Stimulated activated naive CD8-positive, alpha-beta T cell treated with anti-CD3 and anti-CD28 coated beads, Interleukin-15, Interleukin-2, amounts not matched to agents 100 U/mL and 50 U/mL, for 24 hours (primary cell): ENCODE measurements at regions not wholly inside any gene's neighbourhood (a gene's known extent, or its start where the extent isn't known, plus 50 kb on each side); places are given as distances from the start of the nearest gene placed in this dataset.
A peak's percentile ranks its signal among the peaks of the same experiment; 100 is the strongest.

Experiments used
- ATAC-seq: fragments of 150-1000 bp; cut with Tn5 transposase; one replicate; pipeline ENCODE4 v1.10.0; 2021
- DNase-seq: peaks from one replicate; pipeline ENCODE4 v3.0.0; 2021

- DNase-seq = no peak
- ATAC-seq = no peak
Measured at GRCh38 chr1:83673312-83673711, 325.6 kb downstream of the TTLL7 start.

GRCh38 chr1:83671586-83671985 is 327.3 kb downstream of the TTLL7 start:
- ATAC-seq (no peak), DNase-seq (no peak)

GRCh38 chr1:83670909-83671565 is 327.9 kb downstream of the TTLL7 start:
- DNase-seq (no peak), ATAC-seq (peak; percentile 55)

- no peak for DNase-seq
- ATAC-seq = no peak
Measured at GRCh38 chr1:83641796-83642443, 357.0 kb downstream of the TTLL7 start.

- DNase-seq (no peak), ATAC-seq (no peak)
Measured at GRCh38 chr1:83641206-83641658, 357.7 kb downstream of the TTLL7 start.

- no peak for DNase-seq
- no peak for ATAC-seq
Measured at GRCh38 chr1:83639785-83640184, 359.1 kb downstream of the TTLL7 start.

- DNase-seq (no peak), ATAC-seq (no peak)
Measured at GRCh38 chr1:83637586-83637985, 361.3 kb downstream of the TTLL7 start.

- no peak for ATAC-seq
- DNase-seq = no peak
Measured at GRCh38 chr1:83637009-83637408, 361.9 kb downstream of the TTLL7 start.

- peak; percentile 18 for DNase-seq
- ATAC-seq = peak; percentile 98
Measured at GRCh38 chr1:83632906-83633305, 366.0 kb downstream of the TTLL7 start.

- ATAC-seq (no peak), DNase-seq (no peak)
Measured at GRCh38 chr1:83631851-83632250, 367.1 kb downstream of the TTLL7 start.

- ATAC-seq = no peak
- DNase-seq = no peak
Measured at GRCh38 chr1:83627045-83627444, 371.9 kb downstream of the TTLL7 start.

- DNase-seq (no peak), ATAC-seq (no peak)
Measured at GRCh38 chr1:83626603-83627002, 372.3 kb downstream of the TTLL7 start.

- ATAC-seq (no peak), DNase-seq (no peak)
Measured at GRCh38 chr1:83625646-83626045, 373.3 kb downstream of the TTLL7 start.

- no peak for ATAC-seq
Measured at GRCh38 chr1:83620016-83620415, 378.9 kb downstream of the TTLL7 start.

GRCh38 chr1:83619170-83619896 is 379.6 kb downstream of the TTLL7 start:
- ATAC-seq = no peak
- no peak for DNase-seq

More at GRCh38 chr1:83620016-83620415, 378.9 kb downstream of the TTLL7 start:
- DNase-seq = no peak

GRCh38 chr1:83617883-83618282 is 381.0 kb downstream of the TTLL7 start:
- no peak for ATAC-seq
- no peak for DNase-seq

GRCh38 chr1:83615370-83615769 is 383.6 kb downstream of the TTLL7 start:
- ATAC-seq = no peak

GRCh38 chr1:83606416-83606955 is 392.4 kb downstream of the TTLL7 start:
- ATAC-seq (no peak), DNase-seq (no peak)

More at GRCh38 chr1:83615370-83615769, 383.6 kb downstream of the TTLL7 start:
- no peak for DNase-seq

GRCh38 chr1:83596331-83596730 is 402.6 kb downstream of the TTLL7 start:
- no peak for DNase-seq
- ATAC-seq = no peak

GRCh38 chr1:83593073-83593472 is 405.9 kb downstream of the TTLL7 start:
- ATAC-seq = no peak
- no peak for DNase-seq

GRCh38 chr1:83588140-83588539 is 410.8 kb downstream of the TTLL7 start:
- no peak for DNase-seq
- ATAC-seq = no peak

GRCh38 chr1:83583351-83584014 is 415.4 kb downstream of the TTLL7 start:
- DNase-seq (no peak), ATAC-seq (no peak)
